IMR-90 (cell line): ENCODE measurements at regions not wholly inside any gene's neighbourhood (a gene's known extent, or its start where the extent isn't known, plus 50 kb on each side); places are given as distances from the start of the nearest gene placed in this dataset.

Experiments
- ATAC-seq: fragments of 200-7000 bp; cut with Tn5 transposase; 2 replicates; pipeline ENCODE4 v1.9.1; 2020; ENCODE audit warnings: low read depth, mild to moderate bottlenecking, moderate library complexity
- BruUV-seq: library from RNA; stranded (reverse); fragments of 400-500 nt; replicated peaks from 2 replicates; lab custom pipeline; 2021; lab: Mats Ljungman, UMichigan
- CTCF ChIA-PET: fragments of 300-600 bp; formaldehyde crosslinking; extraction: SDS; loops from one replicate; lab custom pipeline; 2021; ENCODE audit warnings: antibody characterized with exemption; lab: Yijun Ruan, JAX
- POLR2A ChIA-PET: fragments of 300-600 bp; sonication (Branson Sonifier 250); formaldehyde crosslinking; loops from one replicate; lab custom pipeline; 2022; ENCODE audit warnings: antibody characterized with exemption; ENCODE audit not compliant: unreplicated experiment; lab: Charles Lee
- DNase-seq: peaks from one replicate; pipeline ENCODE4 v3.0.0; 2013
- H2AFZ ChIP-seq: replicated peaks from 2 replicates; pipeline ENCODE3; 2013; ENCODE audit warnings: low read length, mild to moderate bottlenecking; ENCODE audit not compliant: poor library complexity
- H2AK5ac ChIP-seq: 2 replicates; pipeline ENCODE4 v1.6.1; 2013; ENCODE audit warnings: low read depth, low read length, inconsistent platforms
- H2AK9ac ChIP-seq: replicated peaks from 2 replicates; pipeline ENCODE3; 2013; ENCODE audit warnings: mild to moderate bottlenecking, low read depth, low read length, moderate library complexity; ENCODE audit not compliant: poor library complexity
- H2BK120ac ChIP-seq: 2 replicates; pipeline ENCODE4 v1.6.1; 2013; ENCODE audit warnings: low read depth, low read length, inconsistent platforms
- H2BK15ac ChIP-seq: 3 replicates; pipeline ENCODE4 v1.6.1; 2013; ENCODE audit warnings: low read depth, low read length, inconsistent platforms
- H2BK20ac ChIP-seq: 2 replicates; pipeline ENCODE4 v1.6.1; 2013; ENCODE audit warnings: low read depth, mild to moderate bottlenecking, inconsistent platforms, low read length, moderate library complexity
- H2BK5ac ChIP-seq: 2 replicates; pipeline ENCODE4 v1.6.1; 2013; ENCODE audit warnings: mild to moderate bottlenecking, low read depth, low read length, inconsistent platforms; ENCODE audit not compliant: poor library complexity, severe bottlenecking
- H3K14ac ChIP-seq: replicated peaks from 2 replicates; pipeline ENCODE4 v1.6.1; 2013; ENCODE audit warnings: low read depth, low read length, inconsistent platforms
- H3K18ac ChIP-seq: 2 replicates; pipeline ENCODE4 v1.6.1; 2013; ENCODE audit warnings: low read depth, low read length, control low read depth
- H3K23ac ChIP-seq: 2 replicates; pipeline ENCODE4 v1.6.1; 2013; ENCODE audit warnings: low read depth, low read length, inconsistent platforms
- H3K27ac ChIP-seq: 2 replicates; pipeline ENCODE4 v1.5.1; 2013; ENCODE audit warnings: mild to moderate bottlenecking, control low read depth, low read length; ENCODE audit not compliant: insufficient read depth
- H3K27me3 ChIP-seq: 2 replicates; pipeline ENCODE4 v1.6.1; 2013; ENCODE audit warnings: low read length; ENCODE audit not compliant: control insufficient read depth, insufficient read depth
- H3K36me3 ChIP-seq: 2 replicates; pipeline ENCODE4 v1.6.1; 2013; ENCODE audit warnings: low read length, mixed read lengths; ENCODE audit not compliant: control insufficient read depth, insufficient read depth
- H3K4ac ChIP-seq: 2 replicates; pipeline ENCODE4 v1.6.1; 2013; ENCODE audit warnings: low read depth, low read length, inconsistent platforms
- H3K4me1 ChIP-seq: 2 replicates; pipeline ENCODE4 v1.6.1; 2013; ENCODE audit warnings: low read length, mixed read lengths; ENCODE audit not compliant: control insufficient read depth, insufficient read depth
- H3K4me2 ChIP-seq: 2 replicates; pipeline ENCODE4 v1.6.1; 2013; ENCODE audit warnings: low read depth, mild to moderate bottlenecking, control low read depth, low read length, moderate library complexity
- H3K4me3 ChIP-seq: 2 replicates; pipeline ENCODE4 v1.5.1; 2013; ENCODE audit warnings: low read depth, mild to moderate bottlenecking, control low read depth, low read length, moderate library complexity; ENCODE audit not compliant: insufficient read depth
- H3K56ac ChIP-seq: 2 replicates; pipeline ENCODE4 v1.6.1; 2013; ENCODE audit warnings: low read length, inconsistent platforms; ENCODE audit not compliant: insufficient read depth; ENCODE audit errors: extremely low read depth
- H3K79me1 ChIP-seq, 2 experiments: 2 replicates each; pipeline ENCODE4 v1.6.1; 2013; ENCODE audit warnings: low read length in 2 of 2, inconsistent platforms in 1 of 2, low read depth in 1 of 2
- H3K9ac ChIP-seq: 2 replicates; pipeline ENCODE4 v1.6.1; 2013; ENCODE audit warnings: low read depth, low read length, control low read depth
- H3K9me1 ChIP-seq: 2 replicates; pipeline ENCODE4 v1.6.1; 2013; ENCODE audit warnings: low read length, inconsistent platforms; ENCODE audit not compliant: insufficient read depth
- H3K9me3 ChIP-seq: 2 replicates; pipeline ENCODE4 v1.6.1; 2013; ENCODE audit warnings: low read length; ENCODE audit not compliant: control insufficient read depth, insufficient read depth
- H4K20me1 ChIP-seq: 2 replicates; pipeline ENCODE4 v1.6.1; 2013; ENCODE audit warnings: low read length, inconsistent platforms; ENCODE audit not compliant: insufficient read depth
- H4K5ac ChIP-seq: 2 replicates; pipeline ENCODE4 v1.6.1; 2013; ENCODE audit warnings: mild to moderate bottlenecking, low read depth, low read length, control low read depth
- H4K8ac ChIP-seq, 2 experiments: 2 replicates each; pipeline ENCODE4 v1.6.1; 2013; ENCODE audit warnings: low read depth in 2 of 2, low read length in 2 of 2, control low read depth in 1 of 2, inconsistent platforms in 1 of 2
- H4K91ac ChIP-seq: 2 replicates; pipeline ENCODE4 v1.6.1; 2013; ENCODE audit warnings: low read depth, low read length, inconsistent platforms; ENCODE audit not compliant: insufficient read depth
- BHLHE40 ChIP-seq: fragments of 150-350 bp; IDR thresholded peaks from 2 replicates; pipeline ENCODE4 v1.6.1; 2016; ENCODE audit warnings: mild to moderate bottlenecking, low read depth, low read length
- CEBPB ChIP-seq: IDR thresholded peaks from 2 replicates; pipeline ENCODE4 v1.6.1; 2012; ENCODE audit warnings: low read depth, low read length, improper control_type of control experiment
- CHD1 ChIP-seq: IDR thresholded peaks from 2 replicates; pipeline ENCODE4 v1.6.1; 2012; ENCODE audit warnings: low read depth, low read length, improper control_type of control experiment
- CTCF ChIP-seq: conservative IDR thresholded peaks from 2 replicates; pipeline ENCODE4 v1.5.1; 2012; ENCODE audit warnings: mild to moderate bottlenecking, low read depth, low read length, improper control_type of control experiment
- FOS ChIP-seq: fragments of 150-350 bp; IDR thresholded peaks from 2 replicates; pipeline ENCODE4 v1.6.1; 2016; ENCODE audit warnings: low read depth, low read length
- MAFK ChIP-seq: IDR thresholded peaks from 2 replicates; pipeline ENCODE4 v1.6.1; 2012; ENCODE audit warnings: low read depth, low read length, improper control_type of control experiment
- MAZ ChIP-seq: IDR thresholded peaks from 2 replicates; pipeline ENCODE4 v1.6.1; 2012; ENCODE audit warnings: low read depth, mild to moderate bottlenecking, low read length, improper control_type of control experiment, moderate library complexity, borderline replicate concordance
- NFE2L2 ChIP-seq: fragments of 150-350 bp; IDR thresholded peaks from 2 replicates; pipeline ENCODE4 v1.6.1; 2016; ENCODE audit warnings: low read depth, mild to moderate bottlenecking, low read length
- POLR2A ChIP-seq: IDR thresholded peaks from 2 replicates; pipeline ENCODE4 v1.6.1; 2012; ENCODE audit warnings: mild to moderate bottlenecking, low read depth, low read length
- RAD21 ChIP-seq: IDR thresholded peaks from 2 replicates; pipeline ENCODE4 v1.6.1; 2012; ENCODE audit warnings: low read length, improper control_type of control experiment
- RCOR1 ChIP-seq: IDR thresholded peaks from 2 replicates; pipeline ENCODE4 v1.6.1; 2012; ENCODE audit warnings: mild to moderate bottlenecking, low read length, improper control_type of control experiment; ENCODE audit not compliant: insufficient replicate concordance
- RFX5 ChIP-seq: IDR thresholded peaks from 2 replicates; pipeline ENCODE4 v1.8.0; 2012; ENCODE audit warnings: low read depth, mild to moderate bottlenecking, low read length, moderate library complexity
- SMC3 ChIP-seq: fragments of 150-350 bp; IDR thresholded peaks from 2 replicates; pipeline ENCODE4 v1.6.1; 2016; ENCODE audit warnings: low read depth, mild to moderate bottlenecking, antibody characterized with exemption, low read length, moderate library complexity
- USF2 ChIP-seq: fragments of 150-350 bp; IDR thresholded peaks from 2 replicates; pipeline ENCODE4 v1.6.1; 2017; ENCODE audit warnings: mild to moderate bottlenecking, antibody characterized with exemption, low read length, low read depth
- WGBS, 2 experiments: methylation state at CpG; one replicate each; pipeline versions ENCODE4 v1.1.5 to v1.1.7; 2013; ENCODE audit warnings: missing lambda C conversion rate in 2 of 2; ENCODE audit not compliant: insufficient read length in 1 of 2; ENCODE audit errors: extremely low coverage in 2 of 2; 5-methylcytosine and 5-hydroxymethylcytosine counted together
- dilution Hi-C: fragments of 300-500 bp; cut with HindIII; formaldehyde crosslinking; loops from one replicate; pipeline ENCODE4 v1.14.3; 2018; ENCODE audit warnings: low sequenced_read_pairs; ENCODE audit not compliant: unreplicated experiment
- in situ Hi-C: fragments of 300-500 bp; cut with MboI; formaldehyde crosslinking; loops from 3 replicates; pipeline ENCODE4 v1.14.3; 2019; ENCODE audit warnings: low sequenced_read_pairs, inconsistent platforms, mixed read lengths
- intact Hi-C: fragments of 100-400 bp; cut with micrococcal nuclease; formaldehyde crosslinking; loops from 2 replicates; pipeline ENCODE4 v1.10.0; 2022
- TF ChIP-seq, protein P1 (sequence below): fragments of 150-350 bp; IDR thresholded peaks from 2 replicates; pipeline ENCODE4 v1.6.1; 2016; ENCODE audit warnings: low read depth, mild to moderate bottlenecking, low read length, moderate library complexity, borderline replicate concordance

DNA sequence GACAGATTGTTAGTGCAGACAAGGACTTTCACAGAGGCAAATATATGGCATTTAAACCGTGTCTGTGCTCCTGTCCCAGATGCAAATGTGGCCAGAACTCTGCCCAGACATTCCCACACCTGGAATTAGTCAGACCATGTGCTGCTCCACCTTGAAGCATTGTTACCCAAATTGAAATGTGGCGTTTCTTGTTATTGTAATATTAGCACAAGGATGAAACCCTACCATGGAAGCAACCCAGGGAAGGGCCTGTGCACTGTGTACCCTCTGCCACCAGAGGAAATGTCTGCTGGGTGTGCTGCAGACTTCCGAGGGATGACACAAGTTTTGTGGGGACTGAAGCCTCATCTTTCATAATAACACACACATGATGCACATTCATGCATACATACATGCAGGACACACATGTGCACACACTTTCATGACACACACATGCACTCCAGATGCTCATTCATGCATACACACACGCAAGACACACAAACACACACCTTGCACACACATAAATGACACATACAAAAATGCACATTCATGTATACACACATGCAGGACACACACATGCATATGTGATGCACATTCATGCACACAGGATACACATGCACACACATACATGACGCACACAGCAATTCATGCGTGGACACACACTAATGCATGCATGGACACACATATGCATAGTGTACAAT, 133.2 kb upstream of the SNTG2 start:
- DNase-seq = no peak
- no peak overlapping the region for H2BK15ac ChIP-seq
- no peak overlapping the region for H2BK20ac ChIP-seq
- H3K4me2 ChIP-seq = no peak overlapping the region
- no peak overlapping the region for H3K4ac ChIP-seq
- in situ Hi-C loops = no loop called here
- H3K9ac ChIP-seq = no peak overlapping the region
- no peak overlapping the region for H3K23ac ChIP-seq
- peaks cover 55% of the 10 kb centered on the region for H3K9me3 ChIP-seq
- no peak overlapping the region for H3K4me3 ChIP-seq
- CTCF ChIA-PET = no interaction called here
- no peak overlapping the region for H2AK9ac ChIP-seq
- TF ChIP-seq MAFK = no peak
- TF ChIP-seq BHLHE40 = no peak
- no peak for TF ChIP-seq CHD1
- TF ChIP-seq SMC3 = no peak
- no peak for TF ChIP-seq RAD21
- no peak for TF ChIP-seq USF2
- TF ChIP-seq POLR2A = no peak
- no peak for TF ChIP-seq FOS
- TF ChIP-seq, protein P1, sequence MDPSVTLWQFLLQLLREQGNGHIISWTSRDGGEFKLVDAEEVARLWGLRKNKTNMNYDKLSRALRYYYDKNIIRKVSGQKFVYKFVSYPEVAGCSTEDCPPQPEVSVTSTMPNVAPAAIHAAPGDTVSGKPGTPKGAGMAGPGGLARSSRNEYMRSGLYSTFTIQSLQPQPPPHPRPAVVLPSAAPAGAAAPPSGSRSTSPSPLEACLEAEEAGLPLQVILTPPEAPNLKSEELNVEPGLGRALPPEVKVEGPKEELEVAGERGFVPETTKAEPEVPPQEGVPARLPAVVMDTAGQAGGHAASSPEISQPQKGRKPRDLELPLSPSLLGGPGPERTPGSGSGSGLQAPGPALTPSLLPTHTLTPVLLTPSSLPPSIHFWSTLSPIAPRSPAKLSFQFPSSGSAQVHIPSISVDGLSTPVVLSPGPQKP = no peak
- TF ChIP-seq CTCF = no peak
- no peak for TF ChIP-seq RCOR1
- no peak for TF ChIP-seq CEBPB
- TF ChIP-seq MAZ = no peak
- no peak for TF ChIP-seq NFE2L2
- no peak for TF ChIP-seq RFX5
- no TSS peak for BruUV-seq
- H4K91ac ChIP-seq = no peak overlapping the region
- H3K56ac ChIP-seq = no peak overlapping the region
- no peaks in the 10 kb centered on the region for H3K9me1 ChIP-seq
- H2AFZ ChIP-seq = no peak overlapping the region
- H3K79me1 ChIP-seq = no peaks in the 10 kb centered on the region
- H3K18ac ChIP-seq = no peak overlapping the region
- no peak overlapping the region for H2BK120ac ChIP-seq
- ATAC-seq = no peak
- no peaks in the 10 kb centered on the region for H4K20me1 ChIP-seq
- no peak overlapping the region for H2BK5ac ChIP-seq
- no peak overlapping the region for H4K8ac ChIP-seq
- WGBS, 2 experiments = 38% methylated on average over 2 of the region's 6 CpGs; no CpG with 5 or more reads in 1 of the 2 experiments
- POLR2A ChIA-PET = no interaction called here
- no peaks in the 10 kb centered on the region for H3K36me3 ChIP-seq
- H3K14ac ChIP-seq = no peak overlapping the region
- dilution Hi-C loops = no loop called here
- H3K27me3 ChIP-seq = no peaks in the 10 kb centered on the region
- intact Hi-C loops = no loop called here
- no peak overlapping the region for H4K5ac ChIP-seq
- no peaks in the 10 kb centered on the region for H3K4me1 ChIP-seq
- no peak overlapping the region for H2AK5ac ChIP-seq
- H3K27ac ChIP-seq = no peak overlapping the region
